NCI-H748 treated with DMSO at 0.1 percent for 48 hours (cell line): ENCODE measurements at regions not wholly inside any gene's neighbourhood (a gene's known extent, or its start where the extent isn't known, plus 50 kb on each side); places are given as distances from the start of the nearest gene placed in this dataset.

Experiments
- DNase-seq: peaks from one replicate; lab custom pipeline; 2025; lab: John Stamatoyannopoulos, UW

GRCh38 chr6:138007014-138007472, 100.2 kb downstream of the PERP start:
- peak; percentile 64 for DNase-seq

- no peak for DNase-seq
These were observed 98.4 kb downstream of the PERP start for GRCh38 chr6:138008791-138009190.

- DNase-seq: no peak
These were observed 95.8 kb downstream of the PERP start for GRCh38 chr6:138011413-138011812.

GRCh38 chr6:138012682-138013081, 94.5 kb downstream of the PERP start:
- DNase-seq: no peak

GRCh38 chr6:138013959-138014358, 93.3 kb downstream of the PERP start:
- DNase-seq: peak; percentile 15

- DNase-seq: no peak
These were observed 90.0 kb downstream of the PERP start for GRCh38 chr6:138017166-138017757.

GRCh38 chr6:138018297-138018696, 88.9 kb downstream of the PERP start:
- no peak for DNase-seq

- DNase-seq: no peak
These were observed 81.7 kb downstream of the PERP start for GRCh38 chr6:138025528-138025978.

GRCh38 chr6:138026342-138026741, 80.9 kb downstream of the PERP start:
- DNase-seq: no peak

GRCh38 chr6:138028893-138029292, 78.3 kb downstream of the PERP start:
- no peak for DNase-seq

GRCh38 chr6:138030872-138031271, 76.3 kb downstream of the PERP start:
- no peak for DNase-seq

GRCh38 chr6:138031417-138031816, 75.8 kb downstream of the PERP start:
- no peak for DNase-seq

- no peak for DNase-seq
These were observed 75.4 kb downstream of the PERP start for GRCh38 chr6:138031850-138032249.

- no peak for DNase-seq
These were observed 74.6 kb downstream of the PERP start for GRCh38 chr6:138032571-138032970.

GRCh38 chr6:138034229-138034628, 73.0 kb downstream of the PERP start:
- no peak for DNase-seq

GRCh38 chr6:138035070-138035469, 72.1 kb downstream of the PERP start:
- peak; percentile 33 for DNase-seq

- DNase-seq: peak; percentile 26
These were observed 71.1 kb downstream of the PERP start for GRCh38 chr6:138036111-138036510.

- no peak for DNase-seq
These were observed 70.2 kb downstream of the PERP start for GRCh38 chr6:138037009-138037504.

GRCh38 chr6:138038142-138038870, 68.9 kb downstream of the PERP start:
- DNase-seq: peak; percentile 48
